DND-41 (cell line): ENCODE measurements at regions not wholly inside any gene's neighbourhood (a gene's known extent, or its start where the extent isn't known, plus 50 kb on each side); places are given as distances from the start of the nearest gene placed in this dataset.

Experiments used
- EZH2 ChIP-seq: IDR thresholded peaks from 3 replicates; pipeline ENCODE4 v1.6.1; 2012; ENCODE audit warnings: borderline replicate concordance, low read depth, mild to moderate bottlenecking, moderate library complexity, low read length, inconsistent platforms; ENCODE audit not compliant: severe bottlenecking
- TF ChIP-seq, protein P1 (sequence below): IDR thresholded peaks from 2 replicates; pipeline ENCODE4 v1.5.1; 2012; ENCODE audit warnings: borderline replicate concordance, low read length, moderate library complexity, mild to moderate bottlenecking; ENCODE audit not compliant: poor library complexity, severe bottlenecking; ENCODE audit errors: extremely low read depth

GRCh38 chr9:129520082-129520481 lies 100.8 kb downstream of the C9orf50 start:
- TF ChIP-seq, protein P1, sequence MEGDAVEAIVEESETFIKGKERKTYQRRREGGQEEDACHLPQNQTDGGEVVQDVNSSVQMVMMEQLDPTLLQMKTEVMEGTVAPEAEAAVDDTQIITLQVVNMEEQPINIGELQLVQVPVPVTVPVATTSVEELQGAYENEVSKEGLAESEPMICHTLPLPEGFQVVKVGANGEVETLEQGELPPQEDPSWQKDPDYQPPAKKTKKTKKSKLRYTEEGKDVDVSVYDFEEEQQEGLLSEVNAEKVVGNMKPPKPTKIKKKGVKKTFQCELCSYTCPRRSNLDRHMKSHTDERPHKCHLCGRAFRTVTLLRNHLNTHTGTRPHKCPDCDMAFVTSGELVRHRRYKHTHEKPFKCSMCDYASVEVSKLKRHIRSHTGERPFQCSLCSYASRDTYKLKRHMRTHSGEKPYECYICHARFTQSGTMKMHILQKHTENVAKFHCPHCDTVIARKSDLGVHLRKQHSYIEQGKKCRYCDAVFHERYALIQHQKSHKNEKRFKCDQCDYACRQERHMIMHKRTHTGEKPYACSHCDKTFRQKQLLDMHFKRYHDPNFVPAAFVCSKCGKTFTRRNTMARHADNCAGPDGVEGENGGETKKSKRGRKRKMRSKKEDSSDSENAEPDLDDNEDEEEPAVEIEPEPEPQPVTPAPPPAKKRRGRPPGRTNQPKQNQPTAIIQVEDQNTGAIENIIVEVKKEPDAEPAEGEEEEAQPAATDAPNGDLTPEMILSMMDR: no peak
- no peak for TF ChIP-seq EZH2
